ENCODE measurements at regions not wholly inside any gene's neighbourhood (a gene's known extent, or its start where the extent isn't known, plus 50 kb on each side); places are given as distances from the start of the nearest gene placed in this dataset.
"Not testable (repeated sequence)": the region's sequence is repeated elsewhere in the genome, so short reads cannot be mapped to it uniquely, and the experiment has no call there.

- not testable (repeated sequence) for H4K20me1 ChIP-seq (replicated peaks; ENCODE audit: insufficient read depth); H3K4me1 ChIP-seq (ENCODE audit: insufficient read depth); H3K4me2 ChIP-seq; H3K27me3 ChIP-seq (ENCODE audit: insufficient read depth); H3K79me2 ChIP-seq (replicated peaks; ENCODE audit: insufficient read depth); DNase-seq (ENCODE audit: low spot score); H3K4me3 Mint-ChIP-seq; H3K4me1 Mint-ChIP-seq; H3K4me3 ChIP-seq; H2AFZ ChIP-seq; H3K36me3 Mint-ChIP-seq (ENCODE audit: low read depth); H3K27ac ChIP-seq (ENCODE audit: low read depth); H3K36me3 ChIP-seq (ENCODE audit: insufficient read depth); H3K9me2 ChIP-seq (ENCODE audit: insufficient read depth); H3K27ac Mint-ChIP-seq; H3F3A ChIP-seq (replicated peaks; ENCODE audit: low read depth); ATAC-seq; H3K27me3 Mint-ChIP-seq (ENCODE audit: insufficient read depth, low read depth, poor library complexity)
- H3K9me3 Mint-ChIP-seq: peaks cover 13% of the 10 kb centered on the region
Observed at GRCh38 chr18:10150576-10150975, 236.8 kb downstream of the VAPA start.

- Histone ChIP-seq H3K27ac (ENCODE audit: low read depth) (no peak overlapping the region), H3K9me2 (ENCODE audit: insufficient read depth) (no peaks in the 10 kb centered on the region), H2AFZ (no peak overlapping the region), H3K79me2 (replicated peaks; ENCODE audit: insufficient read depth) (no peaks in the 10 kb centered on the region), H3K4me1 (ENCODE audit: insufficient read depth) (no peaks in the 10 kb centered on the region), H3K36me3 (ENCODE audit: insufficient read depth) (no peaks in the 10 kb centered on the region), H3K4me2 (no peak overlapping the region), H3F3A (replicated peaks; ENCODE audit: low read depth) (0 out of 2 replicates have a peak, but pooled peaks cover 6% of the 10 kb centered on the region), H4K20me1 (replicated peaks; ENCODE audit: insufficient read depth) (no peaks in the 10 kb centered on the region), H3K4me3 (no peak overlapping the region), H3K27me3 (ENCODE audit: insufficient read depth) (no peaks in the 10 kb centered on the region)
- H3K9me3 Mint-ChIP-seq: peaks cover 15% of the 10 kb centered on the region
- peaks cover 4% of the 10 kb centered on the region for H3K36me3 Mint-ChIP-seq (ENCODE audit: low read depth)
- DNase-seq (ENCODE audit: low spot score) (no peak), ATAC-seq (no peak)
- H3K27ac Mint-ChIP-seq: no peak overlapping the region
- H3K27me3 Mint-ChIP-seq (ENCODE audit: insufficient read depth, low read depth, poor library complexity): peaks cover 7% of the 10 kb centered on the region
- H3K4me3 Mint-ChIP-seq: no peak overlapping the region
- H3K4me1 Mint-ChIP-seq: no peaks in the 10 kb centered on the region
- TF ChIP-seq ZNF331 (CRISPR knock-in tag; IDR thresholded peaks at IDR 0.05; ENCODE audit: low read depth): no peak
- TF ChIP-seq ZNF114 (CRISPR knock-in tag; IDR thresholded peaks at IDR 0.05): no peak
- no peak for TF ChIP-seq NANOG (IDR thresholded peaks at IDR 0.05; ENCODE audit: borderline replicate concordance)
- no peak for TF ChIP-seq EZH2phosphoT487 (IDR thresholded peaks at IDR 0.05; ENCODE audit: unreplicated experiment)
- no peak for TF ChIP-seq POLR2AphosphoS5 (IDR thresholded peaks at IDR 0.05; ENCODE audit: low read depth)
- no peak for TF ChIP-seq JUNB (IDR thresholded peaks at IDR 0.05; ENCODE audit: unreplicated experiment)
- TF ChIP-seq ZNF462 (CRISPR knock-in tag; IDR thresholded peaks at IDR 0.05): no peak
- no peak for TF ChIP-seq CREB1 (CRISPR knock-in tag; IDR thresholded peaks at IDR 0.05; ENCODE audit: low read depth)
- TF ChIP-seq STAT1 (IDR thresholded peaks at IDR 0.05; ENCODE audit: unreplicated experiment): no peak
- TF ChIP-seq REST (IDR thresholded peaks at IDR 0.05; ENCODE audit: unreplicated experiment): no peak
- TF ChIP-seq EZH2 (IDR thresholded peaks at IDR 0.05; ENCODE audit: low read depth, unreplicated experiment): no peak
- no peak for TF ChIP-seq ETS1 (IDR thresholded peaks at IDR 0.05)
Observed at GRCh38 chr18:10152475-10152874, 238.7 kb downstream of the VAPA start.
